NCI-H1092 treated with DMSO at 0.1 percent for 48 hours (cell line): ENCODE measurements at regions not wholly inside any gene's neighbourhood (a gene's known extent, or its start where the extent isn't known, plus 50 kb on each side); places are given as distances from the start of the nearest gene placed in this dataset.

Experiments
- DNase-seq: peaks from one replicate; lab custom pipeline; 2025; lab: John Stamatoyannopoulos, UW

DNA sequence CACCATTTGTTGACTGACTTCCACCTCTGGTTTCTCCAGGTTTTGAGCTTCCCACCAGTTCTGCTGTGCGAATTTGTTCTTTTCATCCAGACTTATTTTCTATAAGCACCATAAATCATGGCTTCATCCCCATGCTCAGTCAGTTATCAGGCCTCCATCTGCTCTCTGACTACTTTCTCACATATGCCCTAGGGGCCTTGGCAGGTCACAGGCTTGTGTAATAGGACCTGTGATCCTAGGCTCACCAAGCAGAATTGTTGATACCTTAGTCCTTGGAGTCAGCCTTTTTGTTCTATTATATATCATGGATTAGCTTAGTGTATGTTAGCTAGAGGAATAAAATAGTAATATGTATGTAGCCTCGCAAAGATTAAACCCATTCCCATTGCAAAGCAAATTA, 284.2 kb upstream of the TANK start:
- no peak for DNase-seq

DNA sequence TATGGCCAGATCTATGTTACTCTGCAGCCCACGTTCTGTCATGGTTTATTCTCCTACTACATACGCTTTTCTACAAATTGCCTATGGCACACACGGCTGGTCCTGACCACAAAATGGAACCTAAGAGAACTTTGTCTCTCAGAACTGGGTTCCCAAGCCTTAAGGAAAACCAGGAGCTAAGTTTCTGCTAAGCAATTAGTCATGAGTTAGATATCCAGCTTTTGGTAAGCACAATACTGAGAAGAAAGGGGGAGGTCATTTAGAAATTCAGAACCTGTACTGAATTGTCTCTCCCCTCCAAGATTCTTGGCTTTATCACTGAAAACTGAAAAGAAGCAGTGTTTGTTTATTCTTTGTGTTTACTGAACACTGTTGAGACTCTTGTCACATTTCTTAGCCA, 283.5 kb upstream of the TANK start:
- no peak for DNase-seq

DNA sequence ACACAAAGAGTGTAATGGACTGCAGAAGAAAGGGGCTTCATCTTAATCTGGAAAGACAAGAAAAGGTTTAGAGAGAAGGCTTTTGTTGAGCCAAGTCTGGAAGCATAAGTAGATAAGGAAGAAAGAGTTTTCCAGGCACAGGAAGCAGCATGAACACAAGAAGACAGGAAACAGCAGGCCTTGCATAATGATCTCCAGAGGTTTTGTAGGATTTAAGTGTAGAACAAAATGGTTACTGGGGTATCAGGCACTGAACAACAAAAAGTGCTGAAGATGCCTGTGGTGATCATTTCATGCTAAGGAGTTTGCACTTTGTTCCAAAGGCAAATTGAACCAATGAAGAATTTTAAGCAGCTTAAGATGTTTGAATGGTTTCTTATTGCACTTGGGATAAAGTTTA, 281.6 kb upstream of the TANK start:
- DNase-seq, result no peak

DNA sequence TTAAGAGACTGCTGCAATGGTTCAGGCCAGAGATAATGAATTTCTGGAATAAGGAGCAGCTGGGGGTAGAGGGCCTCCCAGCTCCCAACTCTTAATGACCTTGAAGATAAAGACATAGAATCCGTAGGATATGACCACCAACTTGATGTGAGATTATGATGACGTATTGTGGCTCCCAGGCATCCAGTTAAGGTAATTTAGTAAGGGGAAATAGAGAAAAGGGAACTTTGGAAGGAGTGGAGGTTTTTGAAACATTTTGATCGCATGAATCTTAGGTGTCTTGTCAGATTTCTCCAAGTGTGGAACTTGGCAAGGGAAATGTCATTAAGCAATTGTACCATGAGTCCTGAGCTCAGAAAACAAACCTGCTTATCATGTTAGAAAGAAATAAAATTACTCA, 277.3 kb upstream of the TANK start:
- no peak for DNase-seq

DNA sequence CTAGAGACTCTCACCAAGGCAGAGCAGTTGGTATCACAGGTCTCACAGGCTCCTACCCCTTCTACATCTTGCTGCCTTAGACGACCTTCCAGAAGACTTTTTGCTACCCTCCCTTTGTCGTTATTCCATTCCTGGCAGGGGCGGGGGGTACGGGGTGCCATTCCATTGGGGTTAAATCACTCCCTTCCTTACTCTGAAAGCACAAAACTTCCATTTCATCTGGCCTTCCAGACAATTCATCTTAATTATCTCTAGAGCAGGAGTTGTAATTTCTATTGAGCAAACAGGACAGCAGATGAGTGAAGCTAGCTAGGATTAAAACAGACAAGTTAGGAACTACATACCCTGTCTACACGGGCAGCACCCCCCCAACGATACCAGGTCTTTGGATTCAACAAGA, 276.2 kb upstream of the TANK start:
- no peak for DNase-seq

DNA sequence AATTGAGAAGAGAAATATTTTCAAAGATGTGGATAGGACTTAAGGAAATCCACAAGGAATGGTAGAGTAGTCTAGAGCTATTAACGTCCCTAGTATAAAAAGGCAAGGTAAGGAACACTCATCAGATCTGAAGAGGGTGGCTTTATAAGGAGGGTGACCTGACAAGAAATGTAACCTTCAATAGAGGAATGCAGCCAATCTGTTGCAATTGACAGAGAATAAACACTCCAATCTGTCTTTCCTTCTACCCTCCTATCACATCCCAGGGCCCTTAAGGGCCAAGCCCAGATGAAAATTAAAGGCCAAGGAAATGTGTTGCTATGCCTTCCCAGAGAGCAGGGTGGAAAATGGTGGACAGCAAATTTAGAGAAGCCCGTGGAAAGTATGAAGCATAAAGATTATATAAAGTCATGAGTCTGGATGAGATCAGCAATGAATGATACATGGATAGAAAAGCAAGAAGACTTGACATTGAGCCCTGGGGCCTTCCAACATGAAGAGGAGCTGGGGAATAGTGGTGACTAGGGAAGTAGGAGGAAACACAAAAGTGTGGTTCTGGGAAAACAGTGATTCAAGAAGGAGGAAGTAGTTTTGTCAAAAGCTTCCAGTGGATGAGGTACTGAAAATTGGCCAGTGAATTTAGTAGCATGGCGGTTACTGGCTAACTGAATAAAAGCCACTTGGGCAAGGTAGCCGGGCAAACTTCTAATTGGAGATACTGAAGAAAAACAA, 270.6 kb upstream of the TANK start:
- DNase-seq, result no peak

DNA sequence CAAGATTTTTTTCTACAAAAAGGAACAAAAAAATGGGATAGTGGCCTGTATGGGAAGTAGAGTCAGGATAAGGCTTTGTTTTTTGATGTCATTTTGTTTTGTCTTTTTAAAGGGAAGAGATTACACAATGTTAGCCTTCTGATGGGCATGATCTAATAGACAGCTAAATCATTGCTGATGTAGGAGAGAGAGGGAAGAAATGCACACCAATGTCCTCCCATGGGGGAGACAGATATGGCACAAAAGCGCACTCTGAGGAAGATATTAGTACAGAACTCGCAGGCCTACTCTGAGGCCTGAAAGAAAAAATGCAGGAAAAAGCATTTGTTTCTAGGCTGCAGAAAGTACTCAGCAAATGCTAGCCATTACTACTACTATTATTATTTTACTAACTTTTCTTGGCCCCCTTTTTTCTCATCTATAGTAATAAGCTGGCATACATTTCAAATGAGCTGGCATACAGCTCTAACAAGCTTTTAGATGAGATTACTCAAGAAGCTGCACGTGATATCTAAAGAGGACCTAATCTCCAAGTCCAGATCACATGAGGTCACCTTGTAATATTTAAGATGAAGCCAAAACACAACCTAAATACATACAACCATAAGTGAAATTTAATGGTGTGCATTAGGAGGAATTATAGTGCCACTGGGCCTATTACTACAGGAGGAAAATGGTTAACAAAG, 269.4 kb upstream of the TANK start:
- no peak for DNase-seq

DNA sequence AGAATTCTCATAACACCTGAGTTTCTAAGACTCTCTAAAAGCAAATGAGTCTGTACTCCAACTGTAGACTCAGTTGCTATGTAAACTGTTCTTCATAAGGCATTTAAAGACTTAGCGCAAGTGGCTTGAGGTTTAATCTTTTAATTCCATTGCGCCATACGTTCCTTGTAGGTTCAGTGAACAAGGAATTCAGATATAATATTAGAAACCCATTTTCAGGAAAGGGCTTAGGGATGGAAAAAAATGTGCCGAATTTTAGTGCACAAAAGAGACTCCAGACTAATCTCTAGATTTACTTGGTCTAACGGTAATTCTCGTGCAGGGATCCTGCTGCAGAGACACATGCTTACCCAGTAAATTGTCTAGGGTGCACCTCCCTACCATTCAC, 268.9 kb upstream of the TANK start:
- DNase-seq, result no peak

DNA sequence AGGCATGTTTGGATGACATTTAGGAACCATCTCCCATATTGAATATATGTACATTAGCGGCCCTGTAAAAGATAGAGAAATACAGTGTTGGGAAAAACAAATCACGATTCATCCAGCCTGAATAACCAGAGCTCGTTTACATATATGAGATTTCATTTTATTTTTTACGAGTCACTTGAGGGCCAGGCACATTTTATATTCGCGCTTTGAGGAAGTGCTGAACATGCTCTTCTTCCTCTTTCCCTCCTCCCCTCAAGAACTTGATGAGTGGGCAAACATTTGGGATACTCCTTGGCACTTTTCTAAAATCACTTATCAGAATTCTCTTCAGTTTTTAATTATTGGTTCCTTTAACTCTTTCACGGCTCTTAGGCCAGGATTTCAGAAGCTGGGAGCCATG, 268.0 kb upstream of the TANK start:
- DNase-seq, result no peak

DNA sequence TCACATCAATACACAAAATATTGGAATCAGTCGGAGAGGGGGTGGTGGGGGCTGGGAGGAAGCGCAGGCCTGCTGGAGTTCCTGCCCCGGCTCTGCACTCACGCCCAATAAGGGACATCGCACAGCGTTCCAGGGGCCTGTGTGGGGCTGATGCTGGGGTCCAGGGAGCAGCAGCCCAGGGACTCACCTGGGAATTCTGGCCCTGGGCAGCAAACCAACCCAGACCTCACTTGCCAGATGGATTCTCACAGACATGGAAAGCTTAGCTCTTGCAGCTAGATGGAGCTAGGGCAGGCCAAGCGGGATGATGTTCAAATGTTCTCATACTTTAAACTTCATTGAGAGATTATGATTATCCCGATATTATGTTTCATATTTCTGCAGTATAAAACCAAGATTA, 266.6 kb upstream of the TANK start:
- no peak for DNase-seq

DNA sequence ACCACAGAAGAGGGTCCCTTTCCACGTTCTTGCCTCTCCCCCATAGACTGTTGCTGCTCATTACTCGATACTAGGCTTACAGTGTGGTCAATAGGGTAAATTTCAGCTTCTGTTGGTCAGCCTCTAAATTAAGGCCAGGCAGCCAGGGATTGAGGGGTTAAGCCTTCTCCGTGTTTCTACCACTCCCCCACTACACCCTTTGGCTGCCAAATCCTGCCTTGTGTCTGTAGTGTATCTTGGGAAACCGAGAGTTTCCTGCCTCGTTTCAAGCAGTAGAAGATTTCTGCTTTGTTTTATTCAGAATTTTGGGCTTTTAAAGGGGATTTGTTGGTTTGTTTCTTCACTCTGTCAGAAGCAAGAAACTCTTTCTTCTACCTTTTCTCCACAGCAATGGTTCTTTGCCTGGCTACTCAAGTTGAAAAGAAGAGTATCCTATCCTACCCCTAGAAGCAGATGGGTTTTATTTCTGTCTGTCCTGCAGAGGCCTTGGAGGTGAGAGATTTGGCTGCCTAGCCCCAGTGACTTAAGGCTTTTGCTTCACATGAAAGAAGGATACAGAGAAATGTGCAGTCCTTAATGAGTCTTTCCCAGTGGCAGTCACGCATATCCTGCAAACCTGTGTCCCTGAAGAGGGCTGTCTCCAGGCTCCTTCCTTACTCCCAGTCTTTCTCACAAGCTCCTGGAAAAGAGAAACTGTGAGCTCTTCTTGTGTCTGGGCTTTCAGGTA, 261.5 kb upstream of the TANK start:
- DNase-seq, result no peak

DNA sequence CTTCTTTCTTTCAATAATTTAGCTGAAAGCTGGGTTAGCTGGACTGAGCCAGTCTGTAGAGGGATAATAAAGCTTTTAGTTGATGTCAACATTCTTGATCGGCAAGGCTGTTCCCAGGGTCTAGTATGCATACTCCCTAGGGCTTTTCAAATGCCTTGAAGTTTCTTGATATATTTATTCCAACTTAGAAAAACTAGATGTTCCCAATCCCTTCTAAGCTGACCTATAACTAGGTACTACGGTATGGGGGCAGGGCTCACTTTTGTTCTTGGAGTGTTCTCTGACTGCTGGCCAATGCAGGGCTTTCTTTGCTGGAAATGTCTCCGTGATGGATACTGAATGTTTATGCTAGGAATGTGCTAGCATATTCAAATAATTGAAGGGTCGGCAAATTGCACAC, 258.6 kb upstream of the TANK start:
- no peak for DNase-seq

DNA sequence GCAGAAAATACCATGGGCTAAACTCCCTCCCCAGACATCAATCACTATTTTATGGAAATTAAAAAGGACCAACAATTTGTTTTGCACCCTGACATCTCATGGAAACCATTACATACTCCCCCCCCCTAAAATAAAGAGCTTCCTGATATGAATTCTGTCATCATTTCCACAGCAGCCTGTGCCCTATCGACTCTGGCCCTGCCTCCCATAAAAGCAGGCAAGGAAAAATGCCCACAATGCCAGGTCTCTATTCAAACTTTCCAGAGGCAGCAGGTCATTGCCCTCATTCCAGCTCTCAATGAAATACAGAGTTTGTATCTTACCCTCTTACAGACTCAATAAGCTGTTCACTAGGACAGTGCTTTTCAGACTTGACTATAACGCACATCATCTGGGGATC, 254.4 kb upstream of the TANK start:
- DNase-seq, result no peak

DNA sequence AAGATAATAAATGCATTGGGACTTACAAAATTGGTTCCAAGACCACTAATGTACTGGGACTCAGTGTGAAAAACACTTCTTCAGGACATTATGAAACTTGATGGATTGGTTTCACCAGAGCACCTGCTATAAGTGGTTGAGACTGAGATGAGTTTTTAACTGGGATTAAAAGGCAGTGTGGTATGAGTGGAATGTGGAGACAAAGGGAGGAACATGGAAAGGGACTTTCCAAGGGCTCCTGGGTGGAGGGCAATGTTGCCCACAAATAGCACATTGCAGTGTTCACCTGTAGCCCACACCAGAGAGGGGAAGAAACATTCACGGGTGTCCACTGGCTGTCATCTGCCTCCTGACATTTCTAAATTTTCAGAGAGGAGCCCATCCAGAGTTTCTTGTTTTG, 253.3 kb upstream of the TANK start:
- DNase-seq, result no peak

DNA sequence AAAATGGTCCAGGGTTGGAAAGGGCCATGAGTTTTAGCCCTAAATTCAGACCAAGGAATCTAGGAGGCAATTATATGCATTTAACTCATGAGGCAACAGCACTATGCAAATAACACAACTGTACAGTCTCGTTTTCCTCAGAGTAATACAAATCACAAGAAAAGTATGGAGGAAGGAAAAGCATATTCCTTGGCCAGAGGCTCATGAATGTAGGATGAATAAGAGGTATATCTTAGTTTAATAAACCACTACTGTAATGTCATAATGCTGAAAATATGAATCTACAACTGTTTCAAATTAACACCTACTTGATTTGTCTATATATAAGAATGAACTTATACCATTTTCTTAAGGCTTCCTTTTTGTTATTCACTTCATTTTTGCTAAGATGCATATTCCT, 252.5 kb upstream of the TANK start:
- DNase-seq, result no peak

DNA sequence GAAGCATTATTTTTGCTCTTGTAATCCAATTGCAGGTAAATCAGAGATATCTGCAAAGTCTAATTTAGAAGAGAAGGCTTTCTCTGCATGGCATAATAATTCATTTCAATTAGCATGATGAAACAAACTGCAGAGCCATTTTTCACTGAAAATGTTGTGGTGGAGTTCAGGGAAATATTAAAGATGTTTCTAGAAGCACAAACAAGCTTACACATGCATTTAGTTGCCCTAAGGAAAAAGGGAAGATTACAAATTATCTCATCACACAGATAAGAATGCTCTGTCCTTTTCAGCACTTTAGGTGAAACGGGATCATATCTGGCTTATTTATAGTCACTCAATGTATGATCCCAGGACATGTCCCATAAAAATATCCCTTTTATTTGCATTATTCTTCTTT, 252.1 kb upstream of the TANK start:
- DNase-seq, result no peak

DNA sequence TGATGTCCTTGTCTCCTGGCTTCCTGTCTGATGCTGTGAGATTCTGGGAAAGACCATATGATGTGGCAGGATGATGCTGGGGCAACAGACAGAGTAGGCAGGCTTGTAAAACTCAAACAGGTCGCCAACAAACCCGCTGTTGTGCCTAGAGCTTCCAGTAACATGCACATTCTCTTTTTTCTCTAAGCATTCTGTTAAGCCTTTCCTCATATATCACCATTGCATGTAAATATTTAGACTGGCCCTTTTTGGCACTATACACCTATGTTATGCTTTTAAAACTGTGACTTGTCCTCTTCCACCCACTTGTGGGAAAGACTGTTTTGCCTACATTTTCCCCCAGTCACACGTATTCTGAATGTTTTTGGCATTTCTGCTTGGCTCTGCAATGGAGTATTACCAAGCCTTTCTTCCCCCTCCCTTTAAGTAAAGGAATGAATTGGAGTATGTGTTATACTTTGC, 250.4 kb upstream of the TANK start:
- DNase-seq, result no peak

DNA sequence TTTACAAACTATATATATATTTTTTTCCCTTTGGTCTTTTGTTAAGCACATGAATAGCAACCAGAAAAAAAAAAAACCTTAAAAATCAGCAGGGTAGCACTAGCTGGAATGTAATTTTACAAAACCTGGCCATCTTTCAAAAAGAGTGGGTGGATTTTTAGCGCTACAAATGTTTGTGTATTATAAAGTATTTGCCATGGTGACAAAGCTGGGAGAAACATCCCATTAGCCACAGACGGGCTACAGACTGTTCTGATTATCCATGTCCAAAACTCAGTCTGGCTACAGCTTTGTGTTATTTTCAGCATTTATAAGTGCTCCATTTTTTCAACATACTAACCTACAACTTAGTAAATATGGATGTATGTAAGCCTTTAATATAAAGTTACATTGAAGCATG, 249.5 kb upstream of the TANK start:
- DNase-seq, result no peak

DNA sequence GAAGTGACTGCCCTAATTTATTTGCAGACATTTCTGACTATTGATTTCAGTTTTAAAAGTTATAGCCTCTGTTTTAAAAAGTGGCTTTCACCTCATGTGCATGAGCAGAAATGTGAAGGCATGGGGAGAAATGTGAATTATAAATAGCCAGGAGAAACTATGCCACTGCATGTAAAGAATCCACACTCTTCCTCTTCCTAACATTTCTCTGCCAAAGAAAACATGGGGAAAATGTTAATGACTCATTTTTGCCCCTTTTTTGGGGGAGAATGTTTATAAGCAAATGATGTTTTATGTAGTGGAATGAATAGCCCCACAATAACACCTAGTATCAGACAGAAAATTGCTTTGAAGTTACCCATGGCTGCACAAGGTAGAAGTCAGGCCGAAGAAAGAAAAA, 249.0 kb upstream of the TANK start:
- DNase-seq, result no peak

DNA sequence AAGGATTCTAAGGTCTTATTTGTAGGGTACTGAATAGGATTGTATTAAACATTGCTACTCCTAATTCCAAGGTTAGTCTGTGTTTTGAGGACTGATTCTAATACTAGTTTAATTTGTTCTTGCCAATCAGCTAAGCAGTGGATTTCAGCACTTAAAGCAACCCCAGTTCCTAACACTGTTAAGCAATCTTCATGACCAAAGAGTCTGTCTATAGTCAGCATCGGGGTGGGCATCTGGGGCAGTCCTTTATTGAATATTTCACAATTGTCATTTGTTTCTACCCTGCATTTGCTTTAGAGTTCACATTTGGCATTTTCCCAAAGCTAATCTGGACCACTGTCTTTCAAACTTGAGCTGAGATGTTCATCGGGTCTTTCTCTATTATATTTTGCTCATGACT, 248.0 kb upstream of the TANK start:
- DNase-seq, result no peak

DNA sequence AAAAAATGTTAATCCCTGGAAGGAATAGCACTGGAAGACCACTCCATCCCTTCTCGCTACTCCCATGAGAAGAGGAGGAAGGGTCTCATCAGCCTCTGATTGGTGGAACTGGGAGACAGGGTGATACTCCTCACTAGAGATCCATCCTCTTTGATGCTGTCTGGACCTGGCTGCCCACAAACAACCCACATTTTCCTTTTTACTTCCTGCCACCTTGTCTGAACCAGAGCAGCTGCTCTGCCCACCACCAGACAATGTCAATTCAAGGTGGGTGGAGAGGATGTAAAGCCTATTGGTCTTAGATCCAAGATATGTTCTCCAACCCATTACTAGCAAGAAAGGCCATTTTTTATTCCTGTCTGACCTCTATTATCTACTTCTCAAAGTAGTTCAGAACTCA, 246.9 kb upstream of the TANK start:
- no peak for DNase-seq

DNA sequence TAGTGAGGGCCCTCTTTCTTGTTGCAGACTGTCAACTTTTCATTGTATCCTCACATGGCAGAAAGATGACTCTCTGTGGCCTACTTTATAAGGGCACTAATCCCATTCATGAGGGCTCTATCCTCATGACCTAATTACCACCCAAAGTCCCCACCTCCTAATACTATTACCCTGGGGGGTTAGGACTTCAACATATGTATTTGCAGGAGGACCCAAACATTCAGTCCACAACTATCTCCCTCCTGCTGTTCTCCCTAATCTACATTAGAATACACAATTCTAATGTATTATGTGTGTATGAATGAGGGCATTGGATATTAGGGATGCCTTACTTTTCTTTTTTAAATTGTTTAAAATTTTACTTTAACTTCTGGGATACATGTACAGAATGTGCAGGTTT, 246.0 kb upstream of the TANK start:
- DNase-seq, result no peak

DNA sequence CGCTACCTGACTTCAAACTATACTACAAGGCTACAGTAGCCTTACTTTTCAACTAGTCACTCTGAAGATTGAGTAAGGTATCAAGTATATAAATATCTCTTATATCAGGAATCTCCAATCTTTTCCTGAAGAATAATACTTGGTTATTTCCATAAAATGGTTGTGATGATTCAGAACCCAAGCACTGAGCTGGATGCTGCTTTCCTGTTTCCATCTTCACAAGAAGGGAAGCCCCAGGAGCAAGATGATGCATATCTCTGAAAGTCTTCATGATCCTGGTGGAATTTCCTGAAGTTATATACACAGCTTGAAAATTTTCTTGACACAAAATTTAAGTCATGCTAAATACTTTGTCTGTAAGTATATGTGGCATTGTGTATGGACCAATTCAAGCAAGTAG, 243.9 kb upstream of the TANK start:
- no peak for DNase-seq
